A549 (cell line): ENCODE measurements at regions not wholly inside any gene's neighbourhood (a gene's known extent, or its start where the extent isn't known, plus 50 kb on each side); places are given as distances from the start of the nearest gene placed in this dataset.

ENCODE experiments used
- ATAC-seq, 2 experiments: fragments of 200-7000 bp in 1 of 2; fragments of >200 bp in 1 of 2; cut with Nextera tagmentation in 1 of 2; cut with Tn5 transposase in 1 of 2; 3 replicates each; pipeline versions ENCODE4 v1.8.0 to v1.9.1; 2018 to 2020; ENCODE audit warnings: mild to moderate bottlenecking in 1 of 2, moderate library complexity in 1 of 2
- CTCF ChIA-PET: fragments of 300-600 bp; sonication (Branson Sonifier 250); formaldehyde crosslinking; extraction: SDS; loops from one replicate; lab custom pipeline; 2021; ENCODE audit warnings: antibody characterized with exemption, inconsistent platforms; lab: Yijun Ruan, JAX
- POLR2A ChIA-PET: fragments of 350-600 bp; formaldehyde crosslinking; extraction: SDS; loops from one replicate; lab custom pipeline; 2021; ENCODE audit warnings: antibody characterized with exemption, inconsistent platforms; lab: Yijun Ruan, JAX
- DNase-seq, 2 experiments: peaks; one replicate each; pipeline versions ENCODE4 v3.0.0 to v3.0.0-alpha.2; 2011 to 2016; ENCODE audit warnings: low read depth in 1 of 2, low spot score in 1 of 2
- FAIRE-seq: peaks from 2 replicates; lab custom pipeline; 2011; peaks lifted over from hg19 to GRCh38; lab: Jason Lieb, UNC
- H3K27ac ChIP-seq, 2 experiments: fragments of >200 bp; sonication (Bioruptor Twin); formaldehyde crosslinking; 3 replicates each; pipeline ENCODE4 v1.5.1; 2016 to 2017
- H3K4me1 ChIP-seq: fragments of >200 bp; sonication (Bioruptor Twin); formaldehyde crosslinking; 3 replicates; pipeline ENCODE4 v1.6.1; 2016
- H3K4me2 ChIP-seq: fragments of >200 bp; sonication (Bioruptor Twin); formaldehyde crosslinking; 3 replicates; pipeline ENCODE4 v1.6.1; 2016
- H3K4me3 ChIP-seq: fragments of >200 bp; sonication (Bioruptor Twin); formaldehyde crosslinking; 3 replicates; pipeline ENCODE4 v1.5.1; 2016
- H3K9me3 ChIP-seq: fragments of >200 bp; sonication (Bioruptor Twin); formaldehyde crosslinking; 3 replicates; pipeline ENCODE4 v1.6.1; 2016
- BCL3 ChIP-seq: fragments of >200 bp; sonication (Bioruptor Twin); formaldehyde crosslinking; IDR thresholded peaks from 3 replicates; pipeline ENCODE4 v1.6.1; 2016
- BHLHE40 ChIP-seq: IDR thresholded peaks from 2 replicates; pipeline ENCODE4 v1.6.1; 2012; ENCODE audit warnings: low read depth, low read length, inconsistent platforms
- CBX8 ChIP-seq: fragments of 200-600 bp; sonication (generic); IDR thresholded peaks from 2 replicates; pipeline ENCODE4 v1.6.1; 2016
- CEBPB ChIP-seq, 2 experiments: fragments of >200 bp in 1 of 2; sonication (Bioruptor Twin) in 1 of 2; formaldehyde crosslinking in 1 of 2; IDR thresholded peaks; 2 replicates each; pipeline ENCODE4 v1.6.1; 2012 to 2016
- CHD2 ChIP-seq: fragments of 150-350 bp; IDR thresholded peaks from 2 replicates; pipeline ENCODE4 v1.6.1; 2014; ENCODE audit warnings: low read length; ENCODE audit not compliant: partially characterized antibody
- CTCF ChIP-seq: fragments of >200 bp; sonication (Bioruptor Twin); formaldehyde crosslinking; IDR thresholded peaks from 3 replicates; pipeline ENCODE4 v1.5.1; 2016
- EHF ChIP-seq: fragments of 250-450 bp; sonication (Bioruptor Pico); IDR thresholded peaks from 2 replicates; pipeline ENCODE4 v1.5.0; 2020; ENCODE audit warnings: mild to moderate bottlenecking
- EHMT2 ChIP-seq: fragments of 200-600 bp; sonication (generic); IDR thresholded peaks from 2 replicates; pipeline ENCODE4 v1.6.1; 2016; ENCODE audit warnings: antibody characterized with exemption, low read depth, mild to moderate bottlenecking, moderate library complexity
- ELK1 ChIP-seq: fragments of 150-350 bp; IDR thresholded peaks from 2 replicates; pipeline ENCODE4 v1.6.1; 2014; ENCODE audit warnings: low read depth, mild to moderate bottlenecking, low read length
- FOXS1 ChIP-seq: fragments of 250-450 bp; sonication (Bioruptor Pico); IDR thresholded peaks from 2 replicates; pipeline ENCODE4 v1.5.0; 2020; ENCODE audit warnings: mild to moderate bottlenecking, moderate library complexity
- HEYL ChIP-seq: fragments of 250-450 bp; sonication (Bioruptor Pico); IDR thresholded peaks from 2 replicates; pipeline ENCODE4 v1.8.0; 2021; ENCODE audit warnings: mild to moderate bottlenecking, moderate library complexity
- HOXA7 ChIP-seq: fragments of 250-450 bp; sonication (Bioruptor Pico); IDR thresholded peaks from 2 replicates; pipeline ENCODE4 v1.5.0; 2020; ENCODE audit warnings: mild to moderate bottlenecking, moderate library complexity
- JUNB ChIP-seq: fragments of >200 bp; sonication (Bioruptor Twin); formaldehyde crosslinking; IDR thresholded peaks from 2 replicates; pipeline ENCODE4 v1.6.1; 2016
- KDM1A ChIP-seq: fragments of 200-600 bp; sonication (generic); IDR thresholded peaks from 2 replicates; pipeline ENCODE4 v1.6.1; 2016; ENCODE audit warnings: low read depth, mild to moderate bottlenecking
- NPAS2 ChIP-seq: fragments of 250-450 bp; sonication (Bioruptor Pico); IDR thresholded peaks from 2 replicates; pipeline ENCODE4 v1.8.0; 2022; ENCODE audit warnings: mild to moderate bottlenecking, moderate library complexity, borderline replicate concordance
- NR3C1 ChIP-seq: fragments of >200 bp; sonication (Bioruptor Twin); formaldehyde crosslinking; IDR thresholded peaks from 3 replicates; pipeline ENCODE4 v1.6.1; 2017
- RAD21 ChIP-seq, 2 experiments: fragments of >200 bp in 1 of 2; sonication (Bioruptor Twin) in 1 of 2; formaldehyde crosslinking in 1 of 2; IDR thresholded peaks in 1 of 2; conservative IDR thresholded peaks in 1 of 2; 2 replicates in 1 of 2; 3 replicates in 1 of 2; pipeline ENCODE4 v1.6.1; 2012 to 2018; ENCODE audit warnings: inconsistent platforms in 1 of 2
- REST ChIP-seq: fragments of 200-600 bp; sonication (generic); IDR thresholded peaks from 2 replicates; pipeline ENCODE4 v1.6.1; 2016; ENCODE audit warnings: antibody characterized with exemption, mild to moderate bottlenecking, moderate library complexity
- RFX5 ChIP-seq: fragments of 450-650 bp; IDR thresholded peaks from 2 replicates; pipeline ENCODE4 v1.7.1; 2014; ENCODE audit warnings: antibody characterized with exemption, mild to moderate bottlenecking, moderate library complexity
- SMC3 ChIP-seq: fragments of >200 bp; sonication (Bioruptor Twin); formaldehyde crosslinking; IDR thresholded peaks from 3 replicates; pipeline ENCODE4 v1.6.1; 2018; ENCODE audit warnings: inconsistent platforms
- USF2 ChIP-seq: fragments of 450-650 bp; IDR thresholded peaks from 2 replicates; pipeline ENCODE4 v1.6.1; 2014; ENCODE audit warnings: antibody characterized with exemption
- ZFP36 ChIP-seq: fragments of 450-650 bp; IDR thresholded peaks from 2 replicates; pipeline ENCODE4 v1.6.1; 2014; ENCODE audit warnings: borderline replicate concordance; ENCODE audit not compliant: partially characterized antibody
- WGBS: methylation state at CpG from one replicate; pipeline ENCODE4 v1.1.6; 2017; ENCODE audit errors: missing lambda C conversion rate; 5-methylcytosine and 5-hydroxymethylcytosine counted together
- TF ChIP-seq, protein P1 (sequence below): IDR thresholded peaks from 2 replicates; pipeline ENCODE4 v1.6.1; 2012; ENCODE audit warnings: low read depth, borderline replicate concordance
- TF ChIP-seq, protein P2 (sequence below): fragments of >200 bp; sonication (Bioruptor Twin); formaldehyde crosslinking; IDR thresholded peaks from 2 replicates; pipeline ENCODE4 v1.6.1; 2016

GRCh38 chr7:155361947-155362346, 64.3 kb downstream of the INSIG1 start (continued):
- TF ChIP-seq BCL3, result no peak
- TF ChIP-seq RFX5, result no peak
- TF ChIP-seq CHD2, result no peak
- TF ChIP-seq KDM1A, result no peak
- no peak for TF ChIP-seq NR3C1
- no peak for TF ChIP-seq ELK1
- no peak for TF ChIP-seq ZFP36

DNA sequence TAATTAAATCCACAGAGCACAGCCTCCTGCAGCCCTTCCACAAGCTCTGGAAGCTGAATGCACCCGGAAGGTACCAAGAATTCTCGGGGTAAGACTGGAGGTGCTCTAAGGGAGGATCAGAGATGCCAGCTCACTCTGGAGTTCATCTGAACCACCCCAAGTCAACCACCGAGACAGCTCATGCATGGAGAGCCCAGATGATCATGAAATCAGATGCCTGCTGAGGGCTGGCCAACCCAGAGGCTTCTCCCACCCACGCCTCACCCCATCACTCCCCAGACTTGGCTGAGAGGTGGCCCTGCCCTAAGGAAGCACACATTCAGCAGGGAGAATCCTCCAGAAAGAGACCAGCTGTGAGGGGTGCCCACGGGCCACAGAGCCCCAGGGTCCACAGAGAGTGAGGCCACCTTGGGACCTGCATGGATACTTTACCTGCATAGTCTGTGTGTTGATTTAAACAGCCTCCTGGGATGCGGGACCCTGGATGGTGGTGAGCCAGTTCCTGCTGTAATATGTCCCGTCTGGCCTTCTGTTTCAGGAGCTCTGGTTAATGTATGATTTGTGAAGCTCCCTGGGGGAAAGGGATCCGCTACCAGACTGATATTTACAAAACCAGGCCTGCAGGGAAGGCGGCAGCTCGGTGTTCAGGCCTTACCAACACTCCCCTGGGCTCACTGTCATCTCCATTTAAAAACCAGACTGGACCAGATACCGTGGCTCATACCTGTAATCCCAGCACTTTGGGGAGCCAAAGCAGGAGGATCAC, 64.9 kb downstream of the INSIG1 start:
- no peak for FAIRE-seq
- 75% methylated on average over 10 of the region's 11 CpGs for WGBS
- ChIA-PET CTCF (interaction anchor here (0.7 to 3.8 kb wide), 7 partner anchors 11 to 449 kb away, joined by 3 to 23 read pairs (median 7); no protein-coding TSS in a partner anchor), POLR2A (no interaction called here)
- Histone ChIP-seq H3K27ac (no peak overlapping the region), H3K9me3 (no peaks in the 10 kb centered on the region), H3K4me3 (no peak overlapping the region), H3K4me2 (no peak overlapping the region), H3K4me1 (no peaks in the 10 kb centered on the region)
- DNase-seq, result no peak
- TF ChIP-seq EHMT2, result no peak
- TF ChIP-seq, protein P1, sequence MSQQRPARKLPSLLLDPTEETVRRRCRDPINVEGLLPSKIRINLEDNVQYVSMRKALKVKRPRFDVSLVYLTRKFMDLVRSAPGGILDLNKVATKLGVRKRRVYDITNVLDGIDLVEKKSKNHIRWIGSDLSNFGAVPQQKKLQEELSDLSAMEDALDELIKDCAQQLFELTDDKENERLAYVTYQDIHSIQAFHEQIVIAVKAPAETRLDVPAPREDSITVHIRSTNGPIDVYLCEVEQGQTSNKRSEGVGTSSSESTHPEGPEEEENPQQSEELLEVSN, result no peak
- TF ChIP-seq NR3C1, result no peak
- no peak for TF ChIP-seq EHF
- no peak for TF ChIP-seq CTCF
- no peak for TF ChIP-seq REST
- TF ChIP-seq BHLHE40, result no peak
- no peak for TF ChIP-seq CEBPB (IDR thresholded peaks at IDR 0.05)
- ATAC-seq, result no peak

GRCh38 chr7:155363146-155363539, 65.5 kb downstream of the INSIG1 start:
- no peak for TF ChIP-seq HOXA7 (CRISPR knock-in tag)
- no peak for TF ChIP-seq SMC3
- TF ChIP-seq EHMT2, result no peak
- no peak for TF ChIP-seq JUNB
- TF ChIP-seq NPAS2 (CRISPR knock-in tag), result no peak
- TF ChIP-seq CBX8, result no peak
- no peak for TF ChIP-seq FOXS1 (CRISPR knock-in tag)
- no peak for TF ChIP-seq RAD21 (conservative IDR thresholded peaks at IDR 0.05 in 1 of 2, IDR thresholded peaks at IDR 0.05 in 1 of 2)
- TF ChIP-seq KDM1A, result no peak
- TF ChIP-seq RFX5, result no peak
- TF ChIP-seq, protein P2, sequence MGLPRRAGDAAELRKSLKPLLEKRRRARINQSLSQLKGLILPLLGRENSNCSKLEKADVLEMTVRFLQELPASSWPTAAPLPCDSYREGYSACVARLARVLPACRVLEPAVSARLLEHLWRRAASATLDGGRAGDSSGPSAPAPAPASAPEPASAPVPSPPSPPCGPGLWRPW, result no peak
- TF ChIP-seq BHLHE40, result no peak
- TF ChIP-seq NR3C1, result no peak
- TF ChIP-seq USF2, result no peak
- no peak for TF ChIP-seq HEYL (CRISPR knock-in tag)
- TF ChIP-seq, all 56 proteins: peak for 0
- H3K9me3 ChIP-seq, result no peaks in the 10 kb centered on the region
- ChIA-PET POLR2A (no interaction called here), CTCF (interaction anchor here (0.7 to 3.8 kb wide), 5 partner anchors 10 to 436 kb away, joined by 3 to 23 read pairs (median 8); no protein-coding TSS in a partner anchor)
- DNase-seq (no peak), ATAC-seq (no peak), FAIRE-seq (no peak)
- no peak overlapping the region for H3K4me2 ChIP-seq
- no peak overlapping the region for H3K4me3 ChIP-seq
- no peaks in the 10 kb centered on the region for H3K4me1 ChIP-seq
- no peak overlapping the region for H3K27ac ChIP-seq
- 64% methylated on average over 9 of the region's 9 CpGs for WGBS
